Heart left ventricle (tissue), 13 donors: ENCODE measurements at regions not wholly inside any gene's neighbourhood (a gene's known extent, or its start where the extent isn't known, plus 50 kb on each side); places are given as distances from the start of the nearest gene placed in this dataset.

ENCODE experiments used
- CTCF ChIP-seq, 12 donors: fragments of 200-600 bp; sonication (generic) in 4 of 12; IDR thresholded peaks; one replicate each; pipeline versions ENCODE4 v1.5.0 to v1.8.0; 2018 to 2022; ENCODE audit warnings: antibody characterized with exemption in 12 of 12, mild to moderate bottlenecking in 5 of 12
- POLR2A ChIP-seq, 2 donors: fragments of 450-650 bp; IDR thresholded peaks; one replicate each; pipeline ENCODE4 v1.6.1; 2017; ENCODE audit warnings: antibody characterized with exemption in 2 of 2, mild to moderate bottlenecking in 2 of 2, moderate library complexity in 2 of 2
- donor health status: ischemic (EF 13 %, LVEDD 7.1; RV severe dilation, severe dysfunction).
- donor health status: DM: no; HTN: yes; CAD: no.
- donor health status: DM: no; HTN: no; CAD: no.
- donor health status: ischemic (EF 25% LVEDD 6.9; RV normal size, moderate dysfunction).
- donor health status: ischemic (EF 25% LVEDD 5.7; RV mildly dilated, moderate dysfunction).
- donor health status: ischemic (EF 35%, LVEDD 5.7; RV mildly dilated, moderate dysfunction).
- donor health status: nonischemic (EF 11% LVEDD 7.7; RV severe dilation, severe dysfunction).
- donor health status: DM: yes; HTN: yes; CAD: no.
- donor health status: PGD.
- donor health status: ischemic (EF 29% LVEDD 5.4; RV normal size, mild dysfunction).
- donor health status: nonischemic (EF 23%, LVEDD 6.1; RV moderate dilation, normal function).

GRCh38 chr3:110473405-110473804 is 598.2 kb upstream of the NECTIN3 start:
- TF ChIP-seq CTCF (IDR thresholded peaks at IDR 0.05) (no peak), POLR2A (IDR thresholded peaks at IDR 0.05) (no peak)
